ENCODE measurements at regions not wholly inside any gene's neighbourhood (a gene's known extent, or its start where the extent isn't known, plus 50 kb on each side); places are given as distances from the start of the nearest gene placed in this dataset.
A peak's percentile ranks its signal among the peaks of the same experiment; 100 is the strongest.
"Not testable (repeated sequence)": the region's sequence is repeated elsewhere in the genome, so short reads cannot be mapped to it uniquely, and the experiment has no call there.

- DNase-seq (no peak), ATAC-seq (ENCODE audit: low FRiP score) (no peak)
- intact Hi-C loops (cut with DNase I), result no loop called here
- 75 to 76% methylated on average over 4 of the region's 4 CpGs for WGBS, 2 donors
- H3K27ac ChIP-seq (ENCODE audit: low read depth in 1 of 2, low read length in 2 of 2), result no peak overlapping the region
- no peaks in the 10 kb centered on the region for H3K36me3 ChIP-seq (ENCODE audit: control insufficient read depth in 1 of 2, insufficient read depth in 2 of 2, low read length in 1 of 2)
- H3K4me3 ChIP-seq (ENCODE audit: low read length in 2 of 2), result no peak overlapping the region
- H3K27me3 ChIP-seq (ENCODE audit: control insufficient read depth in 1 of 2, insufficient read depth in 2 of 2, low read length in 1 of 2), result no peaks in the 10 kb centered on the region
- peaks cover 2% of the 10 kb centered on the region for H3K9me3 ChIP-seq (ENCODE audit: control insufficient read depth, low read length)
- H3K4me1 ChIP-seq (ENCODE audit: control insufficient read depth in 1 of 2, insufficient read depth in 2 of 2, low read length in 2 of 2), result no peaks in the 10 kb centered on the region
Measured at GRCh38 chr2:194907569-194907968, 749.5 kb upstream of the SLC39A10 start.

- intact Hi-C loops (cut with DNase I), result loop anchor here in 1 of 2 donors (2.0 kb wide), 1 partner anchor 66 kb away; no protein-coding TSS in a partner anchor
- DNase-seq, result no peak
- no peak for ATAC-seq (ENCODE audit: low FRiP score)
- Histone ChIP-seq H3K27me3 (ENCODE audit: control insufficient read depth in 1 of 2, insufficient read depth in 2 of 2, low read length in 1 of 2) (no peaks in the 10 kb centered on the region), H3K36me3 (ENCODE audit: control insufficient read depth in 1 of 2, insufficient read depth in 2 of 2, low read length in 1 of 2) (no peaks in the 10 kb centered on the region), H3K4me3 (ENCODE audit: low read length in 2 of 2) (no peak overlapping the region), H3K4me1 (ENCODE audit: control insufficient read depth in 1 of 2, insufficient read depth in 2 of 2, low read length in 2 of 2) (no peaks in the 10 kb centered on the region), H3K9me3 (ENCODE audit: control insufficient read depth, low read length) (no peaks in the 10 kb centered on the region), H3K27ac (ENCODE audit: low read depth in 1 of 2, low read length in 2 of 2) (no peak overlapping the region)
- WGBS, 2 donors, result 77% methylated on average over 2 of the region's 2 CpGs
Measured at GRCh38 chr2:194896871-194897270, 760.2 kb upstream of the SLC39A10 start.

GRCh38 chr2:194883711-194884110 is 773.3 kb upstream of the SLC39A10 start:
- Histone ChIP-seq H3K27me3 (ENCODE audit: control insufficient read depth in 1 of 2, insufficient read depth in 2 of 2, low read length in 1 of 2) (no peaks in the 10 kb centered on the region), H3K36me3 (ENCODE audit: control insufficient read depth in 1 of 2, insufficient read depth in 2 of 2, low read length in 1 of 2) (no peaks in the 10 kb centered on the region), H3K4me1 (ENCODE audit: control insufficient read depth in 1 of 2, insufficient read depth in 2 of 2, low read length in 2 of 2) (no peaks in the 10 kb centered on the region), H3K4me3 (ENCODE audit: low read length in 2 of 2) (no peak overlapping the region), H3K27ac (ENCODE audit: low read depth in 1 of 2, low read length in 2 of 2) (no peak overlapping the region), H3K9me3 (ENCODE audit: control insufficient read depth, low read length) (no peaks in the 10 kb centered on the region)
- DNase-seq (no peak), ATAC-seq (ENCODE audit: low FRiP score) (no peak)
- intact Hi-C loops (cut with DNase I), result no loop called here
- WGBS, 2 donors, result 66 to 70% methylated on average over 2 of the region's 2 CpGs

- H3K4me3 ChIP-seq (ENCODE audit: low read length in 2 of 2), result no peak overlapping the region
- intact Hi-C loops (cut with DNase I), result no loop called here
- no peaks in the 10 kb centered on the region for H3K27me3 ChIP-seq (ENCODE audit: control insufficient read depth in 1 of 2, insufficient read depth in 2 of 2, low read length in 1 of 2)
- ATAC-seq (ENCODE audit: low FRiP score) (no peak), DNase-seq (no peak)
- no peaks in the 10 kb centered on the region for H3K36me3 ChIP-seq (ENCODE audit: control insufficient read depth in 1 of 2, insufficient read depth in 2 of 2, low read length in 1 of 2)
- H3K4me1 ChIP-seq (ENCODE audit: control insufficient read depth in 1 of 2, insufficient read depth in 2 of 2, low read length in 2 of 2), result no peaks in the 10 kb centered on the region
- WGBS, 2 donors, result 40 to 51% methylated on average over 1 of the region's 1 CpG
- H3K27ac ChIP-seq (ENCODE audit: low read depth in 1 of 2, low read length in 2 of 2), result no peak overlapping the region
- no peaks in the 10 kb centered on the region for H3K9me3 ChIP-seq (ENCODE audit: control insufficient read depth, low read length)
Measured at GRCh38 chr2:194870974-194871535, 786.0 kb upstream of the SLC39A10 start.

- Histone ChIP-seq H3K27me3 (ENCODE audit: control insufficient read depth in 1 of 2, insufficient read depth in 2 of 2, low read length in 1 of 2) (no peaks in the 10 kb centered on the region), H3K27ac (ENCODE audit: low read depth in 1 of 2, low read length in 2 of 2) (no peak overlapping the region), H3K4me1 (ENCODE audit: control insufficient read depth in 1 of 2, insufficient read depth in 2 of 2, low read length in 2 of 2) (no peaks in the 10 kb centered on the region), H3K36me3 (ENCODE audit: control insufficient read depth in 1 of 2, insufficient read depth in 2 of 2, low read length in 1 of 2) (no peaks in the 10 kb centered on the region), H3K4me3 (ENCODE audit: low read length in 2 of 2) (no peak overlapping the region), H3K9me3 (ENCODE audit: control insufficient read depth, low read length) (no peaks in the 10 kb centered on the region)
- WGBS, 2 donors, result 18 to 19% methylated on average over 1 of the region's 1 CpG
- intact Hi-C loops (cut with DNase I), result no loop called here
- DNase-seq (no peak), ATAC-seq (ENCODE audit: low FRiP score) (no peak)
Measured at GRCh38 chr2:194867328-194867727, 789.7 kb upstream of the SLC39A10 start.

GRCh38 chr2:194854941-194855340 is 802.1 kb upstream of the SLC39A10 start:
- Histone ChIP-seq H3K27me3 (ENCODE audit: control insufficient read depth in 1 of 2, insufficient read depth in 2 of 2, low read length in 1 of 2) (no peaks in the 10 kb centered on the region), H3K4me1 (ENCODE audit: control insufficient read depth in 1 of 2, insufficient read depth in 2 of 2, low read length in 2 of 2) (no peaks in the 10 kb centered on the region), H3K4me3 (ENCODE audit: low read length in 2 of 2) (no peak overlapping the region), H3K36me3 (ENCODE audit: control insufficient read depth in 1 of 2, insufficient read depth in 2 of 2, low read length in 1 of 2) (no peaks in the 10 kb centered on the region), H3K9me3 (ENCODE audit: control insufficient read depth, low read length) (no peaks in the 10 kb centered on the region), H3K27ac (ENCODE audit: low read depth in 1 of 2, low read length in 2 of 2) (no peak overlapping the region)
- WGBS, 2 donors, result 77 to 81% methylated on average over 5 of the region's 5 CpGs
- ATAC-seq (ENCODE audit: low FRiP score) (no peak), DNase-seq (peak in 1 of 2 donors; percentile 72)
- intact Hi-C loops (cut with DNase I), result no loop called here

GRCh38 chr2:194842871-194843270 is 814.2 kb upstream of the SLC39A10 start:
- DNase-seq, result peak in 1 of 2 donors; percentile 37
- Histone ChIP-seq H3K9me3 (ENCODE audit: control insufficient read depth, low read length) (peaks cover 1% of the 10 kb centered on the region), H3K27me3 (ENCODE audit: control insufficient read depth in 1 of 2, insufficient read depth in 2 of 2, low read length in 1 of 2) (no peaks in the 10 kb centered on the region), H3K4me1 (ENCODE audit: control insufficient read depth in 1 of 2, insufficient read depth in 2 of 2, low read length in 2 of 2) (no peaks in the 10 kb centered on the region), H3K27ac (ENCODE audit: low read depth in 1 of 2, low read length in 2 of 2) (no peak overlapping the region), H3K4me3 (ENCODE audit: low read length in 2 of 2) (no peak overlapping the region), H3K36me3 (ENCODE audit: control insufficient read depth in 1 of 2, insufficient read depth in 2 of 2, low read length in 1 of 2) (no peaks in the 10 kb centered on the region)
- 60 to 63% methylated on average over 8 of the region's 8 CpGs for WGBS, 2 donors
- intact Hi-C loops (cut with DNase I), result no loop called here
- no peak for ATAC-seq (ENCODE audit: low FRiP score)

GRCh38 chr2:194834371-194834770 is 822.7 kb upstream of the SLC39A10 start:
- 76 to 83% methylated on average over 1 to 2 of the region's 2 CpGs for WGBS, 2 donors
- intact Hi-C loops (cut with DNase I); H3K36me3 ChIP-seq (ENCODE audit: control insufficient read depth in 1 of 2, insufficient read depth in 2 of 2, low read length in 1 of 2); H3K4me3 ChIP-seq (ENCODE audit: low read length in 2 of 2); DNase-seq; H3K27me3 ChIP-seq (ENCODE audit: control insufficient read depth in 1 of 2, insufficient read depth in 2 of 2, low read length in 1 of 2); H3K4me1 ChIP-seq (ENCODE audit: control insufficient read depth in 1 of 2, insufficient read depth in 2 of 2, low read length in 2 of 2); H3K9me3 ChIP-seq (ENCODE audit: control insufficient read depth, low read length); ATAC-seq (ENCODE audit: low FRiP score); H3K27ac ChIP-seq (ENCODE audit: low read depth in 1 of 2, low read length in 2 of 2): not testable (repeated sequence)

GRCh38 chr2:194826241-194826640 is 830.8 kb upstream of the SLC39A10 start:
- Histone ChIP-seq H3K27ac (ENCODE audit: low read depth in 1 of 2, low read length in 2 of 2) (no peak overlapping the region), H3K4me3 (ENCODE audit: low read length in 2 of 2) (no peak overlapping the region), H3K27me3 (ENCODE audit: control insufficient read depth in 1 of 2, insufficient read depth in 2 of 2, low read length in 1 of 2) (no peaks in the 10 kb centered on the region), H3K9me3 (ENCODE audit: control insufficient read depth, low read length) (no peaks in the 10 kb centered on the region), H3K36me3 (ENCODE audit: control insufficient read depth in 1 of 2, insufficient read depth in 2 of 2, low read length in 1 of 2) (no peaks in the 10 kb centered on the region), H3K4me1 (ENCODE audit: control insufficient read depth in 1 of 2, insufficient read depth in 2 of 2, low read length in 2 of 2) (no peaks in the 10 kb centered on the region)
- ATAC-seq (ENCODE audit: low FRiP score) (no peak), DNase-seq (no peak)
- intact Hi-C loops (cut with DNase I), result no loop called here

Measured in aorta (tissue), 5 donors.